ENCODE measurements at regions not wholly inside any gene's neighbourhood (a gene's known extent, or its start where the extent isn't known, plus 50 kb on each side); places are given as distances from the start of the nearest gene placed in this dataset.

- Histone ChIP-seq H3K4me3 (ENCODE audit: low read depth, low read length) (no peak overlapping the region), H3K27ac (no peak overlapping the region), H3K36me3 (replicated peaks) (no peaks in the 10 kb centered on the region), H3K27me3 (replicated peaks) (no peaks in the 10 kb centered on the region)
- in situ Hi-C loops (cut with HindIII; ENCODE audit: low pct_ligation_motif_present, low sequenced_read_pairs): no loop called here
- no peak for DNase-seq
- TF ChIP-seq CTCF (IDR thresholded peaks at IDR 0.05; ENCODE audit: low read depth, low read length, missing control alignments): no peak
These were observed 503.5 kb upstream of the FAM47C start for GRCh38 chrX:36504625-36505024.

GRCh38 chrX:36508042-36508441, 500.1 kb upstream of the FAM47C start:
- no peak for TF ChIP-seq CTCF (IDR thresholded peaks at IDR 0.05; ENCODE audit: low read depth, low read length, missing control alignments)
- no peak overlapping the region for H3K4me3 ChIP-seq (ENCODE audit: low read depth, low read length)

GRCh38 chrX:36510736-36511135, 497.4 kb upstream of the FAM47C start:
- DNase-seq: no peak
- H3K36me3 ChIP-seq (replicated peaks): no peaks in the 10 kb centered on the region
- in situ Hi-C loops (cut with HindIII; ENCODE audit: low pct_ligation_motif_present, low sequenced_read_pairs): no loop called here
- no peak overlapping the region for H3K4me3 ChIP-seq (ENCODE audit: low read depth, low read length)
- H3K27ac ChIP-seq: no peak overlapping the region
- no peak for TF ChIP-seq CTCF (IDR thresholded peaks at IDR 0.05; ENCODE audit: low read depth, low read length, missing control alignments)
- H3K27me3 ChIP-seq (replicated peaks): no peaks in the 10 kb centered on the region

More at GRCh38 chrX:36508042-36508441, 500.1 kb upstream of the FAM47C start:
- no peaks in the 10 kb centered on the region for H3K36me3 ChIP-seq (replicated peaks)
- no peaks in the 10 kb centered on the region for H3K27me3 ChIP-seq (replicated peaks)
- H3K27ac ChIP-seq: no peak overlapping the region
- in situ Hi-C loops (cut with HindIII; ENCODE audit: low pct_ligation_motif_present, low sequenced_read_pairs): no loop called here
- DNase-seq: no peak

GRCh38 chrX:36528661-36529060, 479.5 kb upstream of the FAM47C start:
- no peak for DNase-seq
- Histone ChIP-seq H3K27me3 (replicated peaks) (no peaks in the 10 kb centered on the region), H3K4me3 (ENCODE audit: low read depth, low read length) (no peak overlapping the region), H3K27ac (no peak overlapping the region), H3K36me3 (replicated peaks) (no peaks in the 10 kb centered on the region)
- no peak for TF ChIP-seq CTCF (IDR thresholded peaks at IDR 0.05; ENCODE audit: low read depth, low read length, missing control alignments)
- in situ Hi-C loops (cut with HindIII; ENCODE audit: low pct_ligation_motif_present, low sequenced_read_pairs): no loop called here

- Histone ChIP-seq H3K27ac (no peak overlapping the region), H3K4me3 (ENCODE audit: low read depth, low read length) (no peak overlapping the region), H3K27me3 (replicated peaks) (no peaks in the 10 kb centered on the region), H3K36me3 (replicated peaks) (no peaks in the 10 kb centered on the region)
- TF ChIP-seq CTCF (IDR thresholded peaks at IDR 0.05; ENCODE audit: low read depth, low read length, missing control alignments): no peak
- in situ Hi-C loops (cut with HindIII; ENCODE audit: low pct_ligation_motif_present, low sequenced_read_pairs): no loop called here
- no peak for DNase-seq
These were observed 473.3 kb upstream of the FAM47C start for GRCh38 chrX:36534900-36535299.

- no peak for TF ChIP-seq CTCF (IDR thresholded peaks at IDR 0.05; ENCODE audit: low read depth, low read length, missing control alignments)
- H3K27me3 ChIP-seq (replicated peaks): no peaks in the 10 kb centered on the region
- in situ Hi-C loops (cut with HindIII; ENCODE audit: low pct_ligation_motif_present, low sequenced_read_pairs): no loop called here
- DNase-seq: no peak
- no peak overlapping the region for H3K4me3 ChIP-seq (ENCODE audit: low read depth, low read length)
- no peaks in the 10 kb centered on the region for H3K36me3 ChIP-seq (replicated peaks)
- no peak overlapping the region for H3K27ac ChIP-seq
These were observed 464.7 kb upstream of the FAM47C start for GRCh38 chrX:36543499-36543898.
